Mesendoderm (in vitro differentiated cells): ENCODE measurements at regions not wholly inside any gene's neighbourhood (a gene's known extent, or its start where the extent isn't known, plus 50 kb on each side); places are given as distances from the start of the nearest gene placed in this dataset.

Source experiments
- DNase-seq: peaks from one replicate; pipeline ENCODE4 v3.0.0; 2013
- H2AK5ac ChIP-seq: 2 replicates; pipeline ENCODE4 v1.6.1; 2013; ENCODE audit warnings: low read length, inconsistent platforms
- H2BK120ac ChIP-seq: 2 replicates; pipeline ENCODE4 v1.6.1; 2013; ENCODE audit warnings: low read depth, mild to moderate bottlenecking, low read length, moderate library complexity, mixed read lengths
- H2BK15ac ChIP-seq: replicated peaks from 2 replicates; pipeline ENCODE4 v1.6.1; 2013; ENCODE audit warnings: low read depth, mild to moderate bottlenecking, moderate library complexity
- H2BK5ac ChIP-seq: 2 replicates; pipeline ENCODE4 v1.6.1; 2013; ENCODE audit warnings: low read length, inconsistent platforms
- H3K18ac ChIP-seq: 2 replicates; pipeline ENCODE4 v1.6.1; 2013; ENCODE audit warnings: mild to moderate bottlenecking, low read length, mixed read lengths
- H3K23ac ChIP-seq: one replicate; pipeline ENCODE4 v1.6.1; 2013; ENCODE audit warnings: low read length
- H3K27ac ChIP-seq: 2 replicates; pipeline ENCODE4 v1.5.1; 2013; ENCODE audit warnings: low read depth, mild to moderate bottlenecking, inconsistent platforms, low read length, moderate library complexity
- H3K27me3 ChIP-seq: 2 replicates; pipeline ENCODE4 v1.6.1; 2013; ENCODE audit warnings: low read length, control low read depth, mild to moderate bottlenecking, inconsistent platforms; ENCODE audit not compliant: insufficient read depth, poor library complexity
- H3K36me3 ChIP-seq: 2 replicates; pipeline ENCODE4 v1.6.1; 2013; ENCODE audit warnings: low read length, inconsistent platforms; ENCODE audit not compliant: control insufficient read depth, insufficient read depth
- H3K4ac ChIP-seq: one replicate; pipeline ENCODE4 v1.6.1; 2013; ENCODE audit warnings: low read depth, mild to moderate bottlenecking, low read length, moderate library complexity
- H3K4me1 ChIP-seq: 2 replicates; pipeline ENCODE4 v1.6.1; 2013; ENCODE audit warnings: low read depth, low read length, inconsistent platforms; ENCODE audit not compliant: control insufficient read depth
- H3K4me2 ChIP-seq: 2 replicates; pipeline ENCODE4 v1.6.1; 2013; ENCODE audit warnings: low read length
- H3K4me3 ChIP-seq: 2 replicates; pipeline ENCODE4 v1.5.1; 2013; ENCODE audit warnings: mild to moderate bottlenecking, low read length
- H3K56ac ChIP-seq: one replicate; pipeline ENCODE4 v1.6.1; 2013; ENCODE audit warnings: low read length
- H3K79me1 ChIP-seq: 2 replicates; pipeline ENCODE4 v1.6.1; 2013; ENCODE audit warnings: low read length, inconsistent platforms
- H3K79me2 ChIP-seq: 2 replicates; pipeline ENCODE4 v1.6.1; 2013; ENCODE audit warnings: mild to moderate bottlenecking, low read length; ENCODE audit not compliant: control insufficient read depth, insufficient read depth
- H3K9ac ChIP-seq: 2 replicates; pipeline ENCODE4 v1.6.1; 2013; ENCODE audit warnings: low read length, inconsistent platforms
- H4K5ac ChIP-seq: one replicate; pipeline ENCODE4 v1.6.1; 2013; ENCODE audit warnings: low read length
- H4K8ac ChIP-seq: one replicate; pipeline ENCODE4 v1.6.1; 2013; ENCODE audit warnings: low read depth, mild to moderate bottlenecking, control low read depth, low read length, moderate library complexity
- WGBS: extraction: QIAGEN DNeasy Blood & Tissue Kit; methylation state at CpG from one replicate; pipeline ENCODE4 v1.1.7; 2013; ENCODE audit warnings: low lambda C conversion rate, missing lambda C conversion rate; ENCODE audit not compliant: insufficient coverage; ENCODE audit errors: extremely low coverage; 5-methylcytosine and 5-hydroxymethylcytosine counted together

GRCh38 chr16:24645739-24646645 lies 83.5 kb upstream of the TNRC6A start:
- H3K27ac ChIP-seq = no peak overlapping the region
- no peak overlapping the region for H3K4ac ChIP-seq

GRCh38 chr16:24646646-24646995 lies 82.8 kb upstream of the TNRC6A start:
- Histone ChIP-seq H2BK5ac (no peak overlapping the region), H4K5ac (no peak overlapping the region), H2AK5ac (no peak overlapping the region), H3K9ac (no peak overlapping the region), H3K4ac (no peak overlapping the region), H3K36me3 (no peaks in the 10 kb centered on the region), H2BK120ac (no peak overlapping the region), H2BK15ac (no peak overlapping the region), H3K27ac (no peak overlapping the region), H3K23ac (no peak overlapping the region), H3K4me1 (no peaks in the 10 kb centered on the region), H3K4me3 (no peak overlapping the region), H3K79me2 (no peaks in the 10 kb centered on the region), H4K8ac (no peak overlapping the region), H3K18ac (no peak overlapping the region), H3K56ac (no peak overlapping the region), H3K27me3 (no peaks in the 10 kb centered on the region), H3K79me1 (no peaks in the 10 kb centered on the region), H3K4me2 (no peak overlapping the region)
- no peak for DNase-seq
- no CpG with 5 or more reads among the region's 2 CpGs for WGBS

More at GRCh38 chr16:24645739-24646645, 83.5 kb upstream of the TNRC6A start:
- H4K8ac ChIP-seq = no peak overlapping the region
- H3K4me2 ChIP-seq = no peak overlapping the region
- no peak overlapping the region for H2BK15ac ChIP-seq
- no peak overlapping the region for H2AK5ac ChIP-seq
- H2BK5ac ChIP-seq = no peak overlapping the region
- H3K56ac ChIP-seq = no peak overlapping the region
- H3K4me1 ChIP-seq = no peaks in the 10 kb centered on the region
- H3K79me1 ChIP-seq = no peaks in the 10 kb centered on the region
- no peak overlapping the region for H3K4me3 ChIP-seq
- no peak overlapping the region for H4K5ac ChIP-seq
- no peaks in the 10 kb centered on the region for H3K27me3 ChIP-seq
- no peaks in the 10 kb centered on the region for H3K79me2 ChIP-seq
- H3K36me3 ChIP-seq = no peaks in the 10 kb centered on the region
- no peak overlapping the region for H3K9ac ChIP-seq
- DNase-seq = no peak
- no peak overlapping the region for H3K18ac ChIP-seq
- no peak overlapping the region for H3K23ac ChIP-seq
- WGBS = no CpG with 5 or more reads among the region's 5 CpGs
- H2BK120ac ChIP-seq = no peak overlapping the region

GRCh38 chr16:24652209-24652712 lies 77.2 kb upstream of the TNRC6A start:
- no peak overlapping the region for H2BK5ac ChIP-seq
- no peaks in the 10 kb centered on the region for H3K36me3 ChIP-seq
- no peak overlapping the region for H3K27ac ChIP-seq
- no peaks in the 10 kb centered on the region for H3K79me1 ChIP-seq
- H3K4me2 ChIP-seq = no peak overlapping the region
- H4K8ac ChIP-seq = no peak overlapping the region
- no peak overlapping the region for H3K4ac ChIP-seq
- no peak overlapping the region for H2BK120ac ChIP-seq
- H3K18ac ChIP-seq = no peak overlapping the region
- no peak overlapping the region for H2AK5ac ChIP-seq
- no peak overlapping the region for H3K4me3 ChIP-seq
- H3K23ac ChIP-seq = no peak overlapping the region
- H3K79me2 ChIP-seq = no peaks in the 10 kb centered on the region
- no peak overlapping the region for H2BK15ac ChIP-seq
- WGBS = no CpG with 5 or more reads among the region's 4 CpGs
- H3K56ac ChIP-seq = no peak overlapping the region
- H4K5ac ChIP-seq = no peak overlapping the region
- H3K9ac ChIP-seq = no peak overlapping the region
- H3K27me3 ChIP-seq = no peaks in the 10 kb centered on the region
- DNase-seq = no peak
- H3K4me1 ChIP-seq = no peaks in the 10 kb centered on the region

- no peak overlapping the region for H3K4me3 ChIP-seq
- WGBS = no CpG with 5 or more reads among the region's 1 CpG
These were observed 76.6 kb upstream of the TNRC6A start for GRCh38 chr16:24652803-24653202.

GRCh38 chr16:24653725-24654124 lies 75.7 kb upstream of the TNRC6A start:
- Histone ChIP-seq H2BK5ac (no peak overlapping the region), H3K9ac (no peak overlapping the region), H2BK15ac (no peak overlapping the region), H3K27me3 (no peaks in the 10 kb centered on the region), H3K4me3 (no peak overlapping the region), H3K4ac (no peak overlapping the region), H2AK5ac (no peak overlapping the region), H2BK120ac (no peak overlapping the region), H3K27ac (no peak overlapping the region), H3K4me2 (no peak overlapping the region), H3K23ac (no peak overlapping the region), H3K56ac (no peak overlapping the region), H3K36me3 (no peaks in the 10 kb centered on the region), H3K4me1 (no peaks in the 10 kb centered on the region), H4K8ac (no peak overlapping the region), H3K79me2 (no peaks in the 10 kb centered on the region), H4K5ac (no peak overlapping the region), H3K79me1 (no peaks in the 10 kb centered on the region), H3K18ac (no peak overlapping the region)
- no peak for DNase-seq
- WGBS = no CpG with 5 or more reads among the region's 4 CpGs

More at GRCh38 chr16:24652803-24653202, 76.6 kb upstream of the TNRC6A start:
- Histone ChIP-seq H3K56ac (no peak overlapping the region), H3K4me1 (no peaks in the 10 kb centered on the region), H4K8ac (no peak overlapping the region), H3K79me1 (no peaks in the 10 kb centered on the region), H3K27ac (no peak overlapping the region), H2BK120ac (no peak overlapping the region), H3K36me3 (no peaks in the 10 kb centered on the region), H2BK5ac (no peak overlapping the region), H3K79me2 (no peaks in the 10 kb centered on the region), H3K4me2 (no peak overlapping the region), H2AK5ac (no peak overlapping the region), H3K4ac (no peak overlapping the region), H3K9ac (no peak overlapping the region), H3K27me3 (no peaks in the 10 kb centered on the region), H3K23ac (no peak overlapping the region), H2BK15ac (no peak overlapping the region), H4K5ac (no peak overlapping the region), H3K18ac (no peak overlapping the region)
- DNase-seq = no peak
